CD4-positive, alpha-beta T cell (primary cell): ENCODE measurements at regions not wholly inside any gene's neighbourhood (a gene's known extent, or its start where the extent isn't known, plus 50 kb on each side); places are given as distances from the start of the nearest gene placed in this dataset.

Experiments used
- ATAC-seq: fragments of 200-7000 bp; cut with Tn5 transposase; one replicate; pipeline ENCODE4 v1.10.0; 2022; ENCODE audit warnings: mild to moderate bottlenecking; ENCODE audit not compliant: poor library complexity
- CTCF ChIA-PET: fragments of 350-600 bp; sonication (Branson Sonifier 250); formaldehyde crosslinking; loops from one replicate; lab custom pipeline; 2021; ENCODE audit warnings: antibody characterized with exemption, inconsistent platforms; lab: Charles Lee
- POLR2A ChIA-PET: fragments of 350-600 bp; sonication (Branson Sonifier 250); formaldehyde crosslinking; loops from one replicate; lab custom pipeline; 2021; ENCODE audit warnings: antibody characterized with exemption, inconsistent platforms; lab: Charles Lee
- DNase-seq, 14 experiments: peaks; one replicate each; pipeline ENCODE4 v3.0.0-alpha.2; 2013 to 2020; ENCODE audit warnings: mixed read lengths in 2 of 14
- H3K27ac ChIP-seq, 2 donors: one replicate each; pipeline versions ENCODE4 v1.5.1 to v1.7.0; 2013; ENCODE audit warnings: low read length in 2 of 2, low read depth in 1 of 2, mild to moderate bottlenecking in 1 of 2
- H3K27me3 ChIP-seq, 2 experiments: 1 replicate in 1 of 2; 2 replicates in 1 of 2; pipeline versions ENCODE4 v1.6.1 to v1.7.0; 2013; ENCODE audit warnings: low read length in 2 of 2, control low read depth in 1 of 2, mild to moderate bottlenecking in 1 of 2, moderate library complexity in 1 of 2; ENCODE audit not compliant: insufficient read depth in 2 of 2, control insufficient read depth in 1 of 2
- H3K36me3 ChIP-seq: one replicate; pipeline ENCODE4 v1.6.1; 2013; ENCODE audit warnings: low read length, control low read depth; ENCODE audit not compliant: insufficient read depth
- H3K4me1 ChIP-seq: one replicate; pipeline ENCODE4 v1.6.1; 2013; ENCODE audit warnings: low read length, control low read depth; ENCODE audit not compliant: insufficient read depth
- H3K4me3 ChIP-seq: one replicate; pipeline ENCODE4 v1.5.1; 2013; ENCODE audit warnings: mild to moderate bottlenecking, low read length, moderate library complexity
- H3K9me3 ChIP-seq, 2 experiments: 1 replicate in 1 of 2; 2 replicates in 1 of 2; pipeline versions ENCODE4 v1.6.1 to v1.7.0; 2013; ENCODE audit warnings: low read length in 2 of 2, mild to moderate bottlenecking in 2 of 2, control low read depth in 1 of 2, moderate library complexity in 1 of 2; ENCODE audit not compliant: control insufficient read depth in 1 of 2, insufficient read depth in 1 of 2
- H3K27ac Mint-ChIP-seq: one replicate; pipeline ENCODE4 v1.8.0; 2020; ENCODE audit warnings: mixed read lengths
- H3K27me3 Mint-ChIP-seq: one replicate; pipeline ENCODE4 v1.8.0; 2021; ENCODE audit warnings: mixed read lengths
- H3K36me3 Mint-ChIP-seq: one replicate; pipeline ENCODE4 v1.8.0; 2021; ENCODE audit warnings: low read depth, mixed read lengths
- H3K4me1 Mint-ChIP-seq: one replicate; pipeline ENCODE4 v1.8.0; 2021; ENCODE audit warnings: low read depth, mixed read lengths
- H3K4me3 Mint-ChIP-seq: one replicate; pipeline ENCODE4 v1.8.0; 2020; ENCODE audit warnings: mild to moderate bottlenecking, mixed read lengths
- H3K9me3 Mint-ChIP-seq: one replicate; pipeline ENCODE4 v1.8.0; 2020; ENCODE audit warnings: mixed read lengths
- CTCF ChIP-seq: fragments of 200-600 bp; IDR thresholded peaks from one replicate; pipeline ENCODE4 v1.8.0; 2022; ENCODE audit warnings: antibody characterized with exemption, mild to moderate bottlenecking
- intact Hi-C, 2 experiments: fragments of 100-400 bp; cut with DNase I in 1 of 2; cut with micrococcal nuclease in 1 of 2; formaldehyde crosslinking; loops; one replicate each; pipeline versions ENCODE4 v1.15.1 to v1.9.0; 2023 to 2025; cut with DNase I, micrococcal nuclease

- no peaks in the 10 kb centered on the region for H3K27me3 Mint-ChIP-seq
- Histone ChIP-seq H3K27me3 (no peaks in the 10 kb centered on the region), H3K9me3 (peaks cover 0 to 4% of the 10 kb centered on the region in 2 experiments), H3K4me3 (no peak overlapping the region), H3K4me1 (no peaks in the 10 kb centered on the region), H3K27ac (no peak overlapping the region), H3K36me3 (no peaks in the 10 kb centered on the region)
- no peak for ATAC-seq
- H3K4me1 Mint-ChIP-seq = no peaks in the 10 kb centered on the region
- H3K4me3 Mint-ChIP-seq = no peak overlapping the region
- H3K27ac Mint-ChIP-seq = no peak overlapping the region
- intact Hi-C loops = no loop called here
- no peak for DNase-seq
- ChIA-PET CTCF (no interaction called here), POLR2A (interaction anchor here (0.6 kb wide), 1 partner anchor 10 kb away, joined by 3 read pairs; no protein-coding TSS in a partner anchor)
- no peak for TF ChIP-seq CTCF
- H3K36me3 Mint-ChIP-seq = no peaks in the 10 kb centered on the region
- H3K9me3 Mint-ChIP-seq = peaks cover 6% of the 10 kb centered on the region
These were observed 289.6 kb downstream of the CALCRL start for GRCh38 chr2:187158452-187158851.

DNA sequence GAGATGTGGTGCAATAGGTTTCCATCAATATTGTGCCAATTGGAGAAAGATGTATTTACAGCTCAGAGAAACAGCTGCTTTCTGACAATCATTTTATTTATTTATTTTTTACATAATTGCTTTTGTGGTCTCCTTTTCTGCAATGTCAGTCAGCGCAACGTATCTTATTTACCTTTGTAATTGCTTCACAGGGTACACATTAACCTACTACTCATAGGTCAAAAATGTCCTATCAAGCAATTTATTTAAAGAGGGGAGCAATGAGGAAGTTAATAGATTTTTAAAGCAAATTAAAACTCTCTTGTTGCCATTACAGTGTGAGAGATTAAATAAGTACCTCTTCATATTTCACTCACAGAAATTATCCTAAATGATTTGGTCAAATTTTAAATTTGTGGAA lies 291.0 kb downstream of the CALCRL start:
- Mint-ChIP-seq H3K4me1 (no peaks in the 10 kb centered on the region), H3K4me3 (no peak overlapping the region), H3K27ac (no peak overlapping the region), H3K27me3 (no peaks in the 10 kb centered on the region), H3K36me3 (no peaks in the 10 kb centered on the region), H3K9me3 (peaks cover 6% of the 10 kb centered on the region)
- ATAC-seq = no peak
- Histone ChIP-seq H3K36me3 (no peaks in the 10 kb centered on the region), H3K9me3 (peaks cover 0 to 4% of the 10 kb centered on the region in 2 experiments), H3K27me3 (no peaks in the 10 kb centered on the region), H3K4me1 (no peaks in the 10 kb centered on the region), H3K27ac (no peak overlapping the region), H3K4me3 (no peak overlapping the region)
- ChIA-PET POLR2A (no interaction called here), CTCF (no interaction called here)
- DNase-seq = no peak
- no peak for TF ChIP-seq CTCF
- intact Hi-C loops = no loop called here

DNA sequence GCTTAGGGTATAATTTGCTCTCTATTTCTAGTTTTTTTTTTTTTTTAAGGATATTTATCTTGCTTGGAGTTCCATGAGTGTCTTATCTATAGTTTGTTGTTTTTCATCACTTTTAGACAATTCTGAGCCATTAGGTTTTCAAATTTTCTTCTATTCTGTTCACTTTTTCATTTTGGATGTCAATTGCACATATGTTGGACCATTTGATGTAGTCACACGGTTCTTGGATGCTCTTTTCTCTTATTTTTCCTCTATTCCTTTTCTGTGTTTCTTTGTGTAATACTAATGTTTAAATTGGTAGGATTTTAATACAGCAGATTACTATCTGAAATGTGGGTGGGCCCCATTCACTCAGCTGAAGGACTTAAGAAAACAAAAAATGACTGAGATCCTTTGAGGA lies 292.6 kb downstream of the CALCRL start:
- Histone ChIP-seq H3K27me3 (no peaks in the 10 kb centered on the region), H3K27ac (no peak overlapping the region), H3K36me3 (no peaks in the 10 kb centered on the region), H3K9me3 (peaks cover 0 to 4% of the 10 kb centered on the region in 2 experiments), H3K4me3 (no peak overlapping the region), H3K4me1 (no peaks in the 10 kb centered on the region)
- Mint-ChIP-seq H3K27me3 (no peaks in the 10 kb centered on the region), H3K36me3 (no peaks in the 10 kb centered on the region), H3K4me3 (no peak overlapping the region), H3K27ac (no peak overlapping the region), H3K9me3 (peaks cover 6% of the 10 kb centered on the region), H3K4me1 (no peaks in the 10 kb centered on the region)
- TF ChIP-seq CTCF = no peak
- intact Hi-C loops = no loop called here
- ChIA-PET POLR2A (no interaction called here), CTCF (no interaction called here)
- ATAC-seq (no peak), DNase-seq (no peak)
